ENCODE measurements at regions not wholly inside any gene's neighbourhood (a gene's known extent, or its start where the extent isn't known, plus 50 kb on each side); places are given as distances from the start of the nearest gene placed in this dataset.

DNA sequence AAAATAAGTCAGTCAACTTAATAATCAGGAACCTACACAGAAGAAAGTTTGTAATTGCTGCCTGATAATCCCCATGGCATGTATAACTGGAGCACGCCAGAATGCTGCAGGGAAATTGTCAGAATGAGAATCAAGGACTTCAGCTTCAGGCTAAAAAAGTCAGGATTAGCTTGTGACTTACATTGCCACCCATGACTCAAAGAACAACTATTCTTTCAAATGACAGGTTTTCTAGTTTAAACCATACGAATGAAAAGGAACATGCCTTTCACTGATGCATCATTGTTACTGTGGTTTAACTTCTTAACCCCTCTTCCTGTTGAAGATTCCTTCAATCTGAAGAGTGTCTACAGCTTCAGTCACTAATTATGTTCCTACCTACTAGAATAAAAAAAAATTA lies 112.4 kb downstream of the ISL1 start:
- TF ChIP-seq, protein P1, sequence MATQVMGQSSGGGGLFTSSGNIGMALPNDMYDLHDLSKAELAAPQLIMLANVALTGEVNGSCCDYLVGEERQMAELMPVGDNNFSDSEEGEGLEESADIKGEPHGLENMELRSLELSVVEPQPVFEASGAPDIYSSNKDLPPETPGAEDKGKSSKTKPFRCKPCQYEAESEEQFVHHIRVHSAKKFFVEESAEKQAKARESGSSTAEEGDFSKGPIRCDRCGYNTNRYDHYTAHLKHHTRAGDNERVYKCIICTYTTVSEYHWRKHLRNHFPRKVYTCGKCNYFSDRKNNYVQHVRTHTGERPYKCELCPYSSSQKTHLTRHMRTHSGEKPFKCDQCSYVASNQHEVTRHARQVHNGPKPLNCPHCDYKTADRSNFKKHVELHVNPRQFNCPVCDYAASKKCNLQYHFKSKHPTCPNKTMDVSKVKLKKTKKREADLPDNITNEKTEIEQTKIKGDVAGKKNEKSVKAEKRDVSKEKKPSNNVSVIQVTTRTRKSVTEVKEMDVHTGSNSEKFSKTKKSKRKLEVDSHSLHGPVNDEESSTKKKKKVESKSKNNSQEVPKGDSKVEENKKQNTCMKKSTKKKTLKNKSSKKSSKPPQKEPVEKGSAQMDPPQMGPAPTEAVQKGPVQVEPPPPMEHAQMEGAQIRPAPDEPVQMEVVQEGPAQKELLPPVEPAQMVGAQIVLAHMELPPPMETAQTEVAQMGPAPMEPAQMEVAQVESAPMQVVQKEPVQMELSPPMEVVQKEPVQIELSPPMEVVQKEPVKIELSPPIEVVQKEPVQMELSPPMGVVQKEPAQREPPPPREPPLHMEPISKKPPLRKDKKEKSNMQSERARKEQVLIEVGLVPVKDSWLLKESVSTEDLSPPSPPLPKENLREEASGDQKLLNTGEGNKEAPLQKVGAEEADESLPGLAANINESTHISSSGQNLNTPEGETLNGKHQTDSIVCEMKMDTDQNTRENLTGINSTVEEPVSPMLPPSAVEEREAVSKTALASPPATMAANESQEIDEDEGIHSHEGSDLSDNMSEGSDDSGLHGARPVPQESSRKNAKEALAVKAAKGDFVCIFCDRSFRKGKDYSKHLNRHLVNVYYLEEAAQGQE (IDR thresholded peaks at IDR 0.05; ENCODE audit: borderline replicate concordance), result no peak
- TF ChIP-seq RAD21 (conservative IDR thresholded peaks at IDR 0.05) (no peak), MXI1 (conservative IDR thresholded peaks at IDR 0.05; ENCODE audit: poor library complexity, severe bottlenecking) (no peak), EZH2 (IDR thresholded peaks at IDR 0.05; ENCODE audit: borderline replicate concordance, insufficient read depth, low read length, poor library complexity, severe bottlenecking) (no peak), EP300 (conservative IDR thresholded peaks at IDR 0.05; ENCODE audit: poor library complexity, severe bottlenecking) (no peak), SMC3 (conservative IDR thresholded peaks at IDR 0.05; ENCODE audit: poor library complexity) (no peak), POLR2AphosphoS5 (IDR thresholded peaks at IDR 0.05) (no peak), TAF1 (IDR thresholded peaks at IDR 0.05; ENCODE audit: low read depth) (no peak)
- TF ChIP-seq, protein P2, sequence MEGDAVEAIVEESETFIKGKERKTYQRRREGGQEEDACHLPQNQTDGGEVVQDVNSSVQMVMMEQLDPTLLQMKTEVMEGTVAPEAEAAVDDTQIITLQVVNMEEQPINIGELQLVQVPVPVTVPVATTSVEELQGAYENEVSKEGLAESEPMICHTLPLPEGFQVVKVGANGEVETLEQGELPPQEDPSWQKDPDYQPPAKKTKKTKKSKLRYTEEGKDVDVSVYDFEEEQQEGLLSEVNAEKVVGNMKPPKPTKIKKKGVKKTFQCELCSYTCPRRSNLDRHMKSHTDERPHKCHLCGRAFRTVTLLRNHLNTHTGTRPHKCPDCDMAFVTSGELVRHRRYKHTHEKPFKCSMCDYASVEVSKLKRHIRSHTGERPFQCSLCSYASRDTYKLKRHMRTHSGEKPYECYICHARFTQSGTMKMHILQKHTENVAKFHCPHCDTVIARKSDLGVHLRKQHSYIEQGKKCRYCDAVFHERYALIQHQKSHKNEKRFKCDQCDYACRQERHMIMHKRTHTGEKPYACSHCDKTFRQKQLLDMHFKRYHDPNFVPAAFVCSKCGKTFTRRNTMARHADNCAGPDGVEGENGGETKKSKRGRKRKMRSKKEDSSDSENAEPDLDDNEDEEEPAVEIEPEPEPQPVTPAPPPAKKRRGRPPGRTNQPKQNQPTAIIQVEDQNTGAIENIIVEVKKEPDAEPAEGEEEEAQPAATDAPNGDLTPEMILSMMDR (IDR thresholded peaks at IDR 0.05; ENCODE audit: poor library complexity, severe bottlenecking), result no peak
- Histone ChIP-seq H3K9me3 (ENCODE audit: low read length) (no peaks in the 10 kb centered on the region), H3K9ac (ENCODE audit: low read length) (no peak overlapping the region), H3K9me2 (ENCODE audit: insufficient read depth, low read length) (no peaks in the 10 kb centered on the region), H3K4me2 (ENCODE audit: low read length) (no peak overlapping the region), H3K79me2 (replicated peaks; ENCODE audit: insufficient read depth, low read length) (no peaks in the 10 kb centered on the region), H3K27me3 (ENCODE audit: insufficient read depth, low read depth, low read length) (no peaks in the 10 kb centered on the region), H2AFZ (ENCODE audit: low read depth, low read length) (no peak overlapping the region), H4K20me1 (ENCODE audit: insufficient read depth) (no peaks in the 10 kb centered on the region), H3K4me3 (ENCODE audit: low read length) (no peak overlapping the region), H3K36me3 (ENCODE audit: insufficient read depth, low read length) (no peaks in the 10 kb centered on the region), H3F3A (ENCODE audit: insufficient read depth, low read length, poor library complexity, severe bottlenecking) (no peaks in the 10 kb centered on the region), H3K27ac (ENCODE audit: low read length) (no peak overlapping the region)

DNA sequence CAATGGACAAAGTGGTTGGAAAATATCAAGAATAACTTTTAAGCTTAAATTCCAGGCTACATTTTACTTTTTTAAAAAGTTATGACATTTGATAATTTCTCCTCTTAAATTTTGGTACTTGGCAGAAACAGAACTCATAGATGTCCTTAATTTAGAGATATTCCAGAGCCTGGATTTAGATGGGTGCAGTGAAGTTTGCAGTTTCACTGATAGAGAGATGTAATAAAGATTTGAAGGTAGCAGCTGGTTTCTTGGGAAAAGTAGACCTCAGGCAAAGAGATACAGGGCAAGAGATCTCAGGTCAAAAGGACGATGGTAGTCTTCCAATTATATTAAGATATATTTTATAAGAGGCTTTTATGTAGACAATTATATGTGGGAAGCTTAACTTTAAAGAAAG lies 134.6 kb downstream of the ISL1 start:
- Histone ChIP-seq H2AFZ (ENCODE audit: low read depth, low read length) (no peak overlapping the region), H3K36me3 (ENCODE audit: insufficient read depth, low read length) (no peaks in the 10 kb centered on the region), H4K20me1 (ENCODE audit: insufficient read depth) (no peaks in the 10 kb centered on the region), H3K9me3 (ENCODE audit: low read length) (no peaks in the 10 kb centered on the region), H3K9me2 (ENCODE audit: insufficient read depth, low read length) (no peaks in the 10 kb centered on the region), H3K4me2 (ENCODE audit: low read length) (no peak overlapping the region), H3K4me3 (ENCODE audit: low read length) (no peak overlapping the region), H3K79me2 (replicated peaks; ENCODE audit: insufficient read depth, low read length) (no peaks in the 10 kb centered on the region), H3K9ac (ENCODE audit: low read length) (no peak overlapping the region), H3K27ac (ENCODE audit: low read length) (no peak overlapping the region), H3F3A (ENCODE audit: insufficient read depth, low read length, poor library complexity, severe bottlenecking) (no peaks in the 10 kb centered on the region), H3K27me3 (ENCODE audit: insufficient read depth, low read depth, low read length) (no peaks in the 10 kb centered on the region)
- TF ChIP-seq SMC3 (conservative IDR thresholded peaks at IDR 0.05; ENCODE audit: poor library complexity), result no peak
- TF ChIP-seq MXI1 (conservative IDR thresholded peaks at IDR 0.05; ENCODE audit: poor library complexity, severe bottlenecking), result no peak
- no peak for TF ChIP-seq EZH2 (IDR thresholded peaks at IDR 0.05; ENCODE audit: borderline replicate concordance, insufficient read depth, low read length, poor library complexity, severe bottlenecking)
- no peak for TF ChIP-seq EP300 (conservative IDR thresholded peaks at IDR 0.05; ENCODE audit: poor library complexity, severe bottlenecking)
- TF ChIP-seq RAD21 (conservative IDR thresholded peaks at IDR 0.05), result no peak
- no peak for TF ChIP-seq TAF1 (IDR thresholded peaks at IDR 0.05; ENCODE audit: low read depth)
- no peak for TF ChIP-seq POLR2AphosphoS5 (IDR thresholded peaks at IDR 0.05)
- TF ChIP-seq, protein P2 (IDR thresholded peaks at IDR 0.05; ENCODE audit: poor library complexity, severe bottlenecking), result no peak
- TF ChIP-seq, protein P1 (IDR thresholded peaks at IDR 0.05; ENCODE audit: borderline replicate concordance), result no peak

All from neural cell (in vitro differentiated cells).